ENCODE measurements at regions not wholly inside any gene's neighbourhood (a gene's known extent, or its start where the extent isn't known, plus 50 kb on each side); places are given as distances from the start of the nearest gene placed in this dataset.
"Not testable (repeated sequence)": the region's sequence is repeated elsewhere in the genome, so short reads cannot be mapped to it uniquely, and the experiment has no call there.

DNA sequence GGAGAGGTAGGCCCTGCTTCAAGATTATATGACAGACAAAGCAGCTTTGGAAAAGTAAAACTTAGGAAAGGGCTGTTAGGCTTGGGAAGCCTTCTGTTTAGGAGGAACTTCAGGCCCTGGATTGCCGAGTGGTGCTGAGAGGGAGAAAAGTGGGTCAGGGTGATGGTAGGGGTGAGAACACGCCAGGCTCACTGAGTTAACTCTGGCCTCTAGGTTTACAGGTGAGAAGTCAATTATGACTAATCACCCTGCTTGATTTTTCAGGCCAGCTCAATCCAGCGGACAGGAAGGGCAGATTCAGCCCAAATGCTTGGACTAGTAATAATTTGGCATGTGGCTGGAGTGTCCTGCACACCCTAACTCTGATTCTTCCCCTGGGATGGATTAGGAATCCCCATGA, 365.1 kb upstream of the LMCD1 start:
- DNase-seq (ENCODE audit: low read depth in 2 of 2) = no peak

DNA sequence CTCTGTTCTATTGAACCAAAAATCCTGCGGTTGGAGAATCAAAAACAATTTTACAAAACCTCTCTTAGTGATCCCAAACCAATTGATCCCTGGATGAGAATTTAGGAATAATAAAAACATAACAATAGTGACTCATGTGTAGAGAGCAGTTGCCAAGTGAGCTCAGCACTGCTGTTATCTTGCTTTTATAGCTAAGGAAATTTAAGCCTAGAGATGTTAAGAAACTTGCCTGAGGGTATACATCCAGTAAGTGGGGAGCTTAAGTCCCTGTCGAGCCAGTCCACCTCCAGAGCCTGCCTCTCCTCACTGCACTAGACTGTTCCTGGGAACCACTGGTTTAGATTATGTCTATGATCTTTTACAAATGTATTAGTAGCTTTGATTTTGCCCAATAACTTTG, 358.4 kb upstream of the LMCD1 start:
- DNase-seq (ENCODE audit: low read depth in 2 of 2) = no peak

DNA sequence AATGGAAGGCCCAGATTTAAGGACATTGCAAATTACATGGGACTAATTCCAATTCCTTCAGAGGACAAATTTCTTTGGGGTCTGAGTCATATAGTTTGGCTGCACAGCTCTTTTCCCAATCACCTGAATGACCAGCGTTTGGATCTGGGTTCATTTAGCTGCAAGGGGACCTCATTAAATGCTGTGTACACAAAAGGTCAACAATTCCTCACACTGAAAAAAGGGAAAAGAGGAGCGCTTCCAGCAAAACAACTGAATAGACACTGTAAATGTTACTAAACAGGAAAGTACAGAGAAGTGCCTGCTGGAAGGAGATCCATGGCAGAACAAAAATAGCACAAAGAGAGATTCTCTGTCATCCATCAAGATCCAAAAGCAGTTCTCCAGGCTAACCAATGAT, 356.0 kb upstream of the LMCD1 start:
- no peak for DNase-seq (ENCODE audit: low read depth in 2 of 2)

DNA sequence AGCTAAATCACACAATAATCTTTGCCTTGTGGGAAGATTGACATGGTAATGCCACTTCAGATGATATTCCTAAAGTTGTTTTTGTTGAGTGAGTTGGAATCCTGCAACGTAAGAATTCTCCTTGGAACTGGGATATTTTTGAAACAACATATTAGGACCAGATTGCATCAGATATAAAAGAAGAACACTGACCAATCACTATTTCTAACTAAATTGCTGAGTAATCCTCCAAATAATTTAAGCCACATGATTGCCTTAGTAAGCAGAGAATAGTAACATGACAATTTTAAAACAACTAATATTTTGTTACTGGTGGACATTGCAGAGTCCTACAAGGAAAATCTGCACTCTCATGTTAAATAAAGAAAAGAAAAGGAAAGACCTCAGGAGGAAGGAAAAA, 353.9 kb upstream of the LMCD1 start:
- no peak for DNase-seq (ENCODE audit: low read depth in 2 of 2)

DNA sequence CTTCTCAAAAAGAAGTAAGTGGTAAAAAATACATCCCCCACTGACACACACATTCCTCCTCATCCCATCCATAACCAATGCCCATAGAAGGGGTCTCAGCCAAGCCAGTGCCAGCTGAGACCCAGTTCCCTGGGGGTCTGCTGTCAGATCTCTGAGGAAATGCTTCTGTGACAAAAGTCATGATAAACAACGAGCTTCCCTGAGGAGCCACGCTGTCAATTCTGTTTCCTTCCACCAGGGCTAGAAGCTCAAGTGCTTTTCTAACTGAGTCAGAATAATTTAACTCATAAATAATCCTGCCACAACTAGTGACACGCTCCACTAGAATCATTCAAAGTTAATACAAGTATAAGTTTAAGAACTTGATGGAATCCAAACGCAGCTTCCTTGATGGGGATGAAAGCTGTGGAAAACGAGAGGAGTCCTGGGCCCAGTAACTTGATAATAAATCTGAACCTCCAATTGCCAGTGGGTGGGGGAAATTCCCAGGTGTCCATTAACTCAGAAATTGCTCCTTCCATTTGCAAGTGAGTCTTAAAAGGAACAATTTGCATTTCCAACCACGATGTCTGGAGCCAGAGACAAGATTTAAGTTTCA, 348.7 kb upstream of the LMCD1 start:
- DNase-seq (ENCODE audit: low read depth in 2 of 2) = no peak

DNA sequence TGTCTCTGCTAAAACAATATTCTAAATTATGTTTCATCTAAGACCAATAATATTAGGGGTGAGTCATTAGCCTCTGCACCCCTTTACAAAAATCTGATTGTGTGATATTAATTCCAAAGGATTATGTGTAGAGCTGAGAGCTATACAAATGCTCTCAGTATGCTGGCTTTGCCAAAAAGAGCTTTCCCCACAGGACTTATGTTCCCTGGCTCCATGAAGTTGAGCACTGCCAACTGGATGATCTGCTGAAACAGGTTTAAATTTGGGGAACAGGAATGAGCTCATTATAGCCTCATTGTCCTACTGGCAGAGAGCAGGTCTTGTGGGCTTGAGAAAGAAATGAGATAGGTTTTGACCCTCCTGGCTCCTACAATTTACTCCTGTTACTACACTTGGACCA, 347.8 kb upstream of the LMCD1 start:
- DNase-seq (ENCODE audit: low read depth in 2 of 2) = no peak

DNA sequence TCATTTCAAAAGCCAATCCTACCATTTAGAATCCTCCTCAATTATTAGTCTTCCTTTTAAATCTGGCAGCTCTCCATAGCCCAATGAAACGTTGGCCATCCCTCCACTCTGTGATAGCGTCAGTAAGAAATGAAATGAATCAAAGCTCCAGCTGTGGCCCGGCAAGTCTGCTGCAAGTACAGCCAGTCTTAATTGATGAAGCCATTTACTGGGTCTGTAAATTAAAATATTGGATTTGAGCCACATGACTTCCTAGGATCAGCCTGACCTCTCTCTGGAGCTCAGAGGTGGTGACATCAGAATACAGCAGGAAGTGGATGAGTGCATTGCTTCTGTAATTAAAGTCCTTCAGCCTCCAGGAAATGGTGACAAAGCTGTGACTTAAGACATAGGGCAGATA, 347.0 kb upstream of the LMCD1 start:
- no peak for DNase-seq (ENCODE audit: low read depth in 2 of 2)

DNA sequence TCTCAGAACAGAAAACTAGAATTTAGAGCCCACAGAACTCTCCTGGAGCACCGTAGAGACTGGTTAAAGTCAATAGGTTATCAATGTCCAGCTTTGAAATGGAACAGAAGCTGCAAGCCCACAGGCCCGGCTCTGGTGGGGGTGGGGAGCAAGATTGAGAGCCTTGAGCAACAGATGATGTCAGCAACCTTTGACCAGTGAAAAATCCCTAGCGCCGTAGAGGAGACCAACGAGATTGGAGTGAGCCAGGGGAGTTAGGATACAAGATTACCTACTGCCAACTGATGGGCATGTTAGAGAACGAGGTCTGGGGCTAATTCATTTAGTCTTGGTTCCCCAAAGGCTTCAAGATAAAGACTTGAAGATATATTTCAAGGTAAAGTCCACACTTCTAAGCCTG, 345.5 kb upstream of the LMCD1 start:
- DNase-seq (ENCODE audit: low read depth in 2 of 2) = no peak

DNA sequence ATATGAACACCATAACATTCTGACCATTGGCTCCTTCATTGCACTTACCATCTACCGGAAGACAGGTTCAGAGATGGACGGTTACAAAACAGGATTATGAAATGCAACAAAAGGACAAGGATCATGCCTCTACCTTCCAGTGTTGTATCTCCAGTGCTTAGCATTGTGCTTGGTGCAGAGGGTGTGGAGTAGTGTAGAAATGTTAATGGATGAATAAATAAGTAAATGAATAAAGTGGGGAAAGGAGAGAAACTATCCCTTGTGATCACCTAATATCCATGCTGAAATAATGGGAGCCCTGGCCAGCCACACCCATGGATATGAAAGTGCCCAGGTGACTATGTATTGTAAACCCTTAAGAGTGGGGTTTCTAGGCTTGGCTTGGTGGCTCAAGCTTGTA, 344.8 kb upstream of the LMCD1 start:
- no peak for DNase-seq (ENCODE audit: low read depth in 2 of 2)

DNA sequence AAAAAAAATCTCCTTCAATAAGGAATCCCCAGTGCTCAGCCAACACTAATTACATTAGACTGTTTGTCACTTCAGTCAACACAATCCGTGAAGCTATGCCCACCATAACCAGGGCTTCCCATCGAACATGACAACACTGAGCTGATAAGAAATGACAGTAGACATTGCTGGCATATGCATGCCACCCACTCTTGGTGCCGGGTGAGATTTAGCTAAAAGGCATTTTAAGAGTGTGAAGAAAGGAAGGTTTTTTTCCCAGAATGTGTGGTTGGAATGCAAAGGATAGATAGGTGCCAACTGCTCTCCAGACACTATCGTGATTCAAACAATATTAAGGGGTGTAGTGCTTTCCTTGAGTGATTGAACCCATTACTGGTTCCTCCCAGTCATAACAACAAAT, 344.0 kb upstream of the LMCD1 start:
- no peak for DNase-seq (ENCODE audit: low read depth in 2 of 2)

DNA sequence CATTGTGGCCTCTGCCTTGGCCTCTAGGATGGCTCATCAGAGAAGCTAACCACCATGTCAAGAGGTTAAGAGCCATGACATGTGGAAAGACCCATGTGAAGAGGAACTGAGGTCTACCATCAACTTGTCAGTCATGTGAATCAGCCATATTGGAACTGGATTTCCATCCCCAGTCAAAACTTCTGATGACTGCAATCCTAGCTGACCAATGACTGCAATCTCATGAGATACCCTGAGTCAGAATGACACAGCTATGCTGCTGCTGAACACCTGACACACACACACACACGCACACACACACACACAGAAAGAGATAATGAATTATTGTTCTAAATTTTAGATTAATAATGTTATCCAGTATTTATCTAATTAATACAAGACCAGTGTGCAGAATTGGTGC, 337.5 kb upstream of the LMCD1 start:
- DNase-seq (ENCODE audit: low read depth in 2 of 2) = no peak

DNA sequence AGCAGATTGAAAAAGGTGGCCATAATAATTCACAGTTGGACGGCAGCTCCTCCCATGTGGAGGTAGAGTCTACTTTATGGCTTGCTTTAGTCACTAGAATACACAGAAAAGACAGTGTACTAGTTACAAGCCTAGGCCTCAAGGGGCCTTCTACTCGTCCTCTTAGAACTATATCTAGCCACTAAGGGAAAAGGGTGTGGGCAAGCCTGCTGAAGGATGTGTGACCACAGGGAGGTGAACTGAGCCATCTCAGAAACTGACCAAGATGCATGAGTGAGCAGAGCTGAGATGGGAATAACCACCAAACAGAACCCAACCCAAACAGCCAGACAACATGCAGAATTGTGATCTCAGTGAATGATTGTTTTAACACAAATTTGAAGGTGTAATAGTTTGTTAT, 335.6 kb upstream of the LMCD1 start:
- DNase-seq (ENCODE audit: low read depth in 2 of 2) = no peak

DNA sequence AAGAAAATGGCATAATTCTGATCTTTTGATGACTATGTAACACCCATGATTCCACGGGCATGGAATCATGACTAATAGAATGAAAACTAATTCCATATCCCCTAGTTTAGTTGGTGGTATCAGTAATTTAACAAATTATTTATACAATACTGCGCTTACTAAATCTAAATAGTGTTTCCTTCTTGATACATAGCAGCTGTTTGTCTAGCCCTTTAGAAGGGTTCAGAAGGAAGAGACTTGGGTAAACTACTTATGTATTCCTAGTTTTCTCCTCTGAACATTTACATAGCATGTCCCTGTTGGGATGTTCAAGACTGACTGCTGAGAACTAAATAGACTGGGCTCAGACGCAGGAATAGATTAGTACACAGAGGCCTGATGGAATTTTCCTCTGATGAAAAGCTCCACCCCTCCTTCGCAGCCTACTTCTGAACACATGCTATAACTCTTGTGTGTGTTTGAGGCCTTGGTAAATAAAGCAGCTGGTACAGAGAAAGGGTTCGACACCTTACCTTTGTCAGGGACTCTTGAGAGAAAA, 330.6 kb upstream of the LMCD1 start:
- DNase-seq (ENCODE audit: low read depth in 2 of 2) = no peak

DNA sequence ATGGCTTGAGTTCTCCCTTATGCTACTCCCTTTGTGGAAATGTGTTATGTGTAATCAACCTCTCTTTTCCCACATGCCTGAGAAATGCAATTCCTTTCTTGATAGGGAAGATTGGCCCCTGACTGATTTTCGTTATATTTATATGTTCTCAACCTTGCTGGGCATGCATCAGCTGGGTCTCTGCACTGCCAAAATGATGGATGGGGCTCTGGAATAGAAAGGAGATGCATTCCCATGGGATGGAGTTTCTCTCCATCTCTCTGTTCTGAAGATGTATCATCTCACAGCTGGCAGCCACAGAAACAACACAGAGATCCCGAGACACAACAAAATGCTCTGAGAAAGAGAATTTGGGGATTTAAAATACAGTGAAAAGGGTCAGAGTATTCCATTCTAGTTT, 327.7 kb upstream of the LMCD1 start:
- no peak for DNase-seq (ENCODE audit: low read depth in 2 of 2)

DNA sequence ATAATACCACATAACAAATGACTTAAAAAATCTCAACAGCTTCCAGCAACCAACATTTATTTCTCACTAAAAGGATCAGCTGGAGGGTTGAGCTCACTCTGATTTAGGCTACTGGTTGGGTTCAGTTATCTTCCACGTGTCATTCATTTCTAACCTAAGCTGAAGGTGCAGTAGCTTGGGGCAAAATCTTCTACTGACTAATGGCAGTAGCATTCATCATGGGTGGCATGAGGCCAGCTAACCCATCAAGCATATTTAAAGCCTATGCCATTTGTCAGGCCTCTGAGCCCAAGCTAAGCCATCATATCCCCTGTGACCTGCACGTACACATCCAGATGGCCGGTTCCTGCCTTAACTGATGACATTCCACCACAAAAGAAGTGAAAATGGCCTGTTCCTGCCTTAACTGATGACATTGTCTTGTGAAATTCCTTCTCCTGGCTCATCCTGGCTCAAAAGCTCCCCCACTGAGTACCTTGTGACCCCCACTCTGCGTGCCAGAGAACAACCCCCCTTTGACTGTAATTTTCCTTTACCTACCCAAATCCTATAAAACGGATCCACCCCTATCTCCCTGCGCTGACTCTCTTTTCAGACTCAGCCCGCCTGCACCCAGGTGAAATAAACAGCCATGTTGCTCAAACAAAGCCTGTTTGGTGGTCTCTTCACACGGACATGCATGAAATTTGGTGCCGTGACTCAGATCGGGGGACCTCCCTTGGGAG, 324.7 kb upstream of the LMCD1 start:
- DNase-seq (ENCODE audit: low read depth in 2 of 2) = not testable (repeated sequence)

DNA sequence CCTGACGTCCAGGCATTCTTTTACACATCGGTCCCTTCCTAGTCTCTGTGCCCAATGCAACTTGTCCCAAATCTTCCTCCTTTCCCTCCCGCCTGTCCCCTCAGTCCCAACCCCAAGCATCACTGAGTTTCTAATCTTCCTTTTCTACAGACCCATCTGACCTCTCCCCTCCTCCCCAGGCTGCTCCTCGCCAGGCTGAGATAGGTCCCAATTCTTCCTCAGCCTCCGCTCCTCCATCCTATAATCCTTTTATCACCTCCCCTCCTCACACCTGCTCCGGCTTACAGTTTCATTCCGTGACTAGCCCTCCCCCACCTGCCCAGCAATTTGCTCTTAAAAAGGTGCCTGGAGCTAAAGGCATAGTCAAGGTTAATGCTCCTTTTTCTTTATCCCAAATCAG, 323.1 kb upstream of the LMCD1 start:
- DNase-seq (ENCODE audit: low read depth in 2 of 2) = not testable (repeated sequence)

DNA sequence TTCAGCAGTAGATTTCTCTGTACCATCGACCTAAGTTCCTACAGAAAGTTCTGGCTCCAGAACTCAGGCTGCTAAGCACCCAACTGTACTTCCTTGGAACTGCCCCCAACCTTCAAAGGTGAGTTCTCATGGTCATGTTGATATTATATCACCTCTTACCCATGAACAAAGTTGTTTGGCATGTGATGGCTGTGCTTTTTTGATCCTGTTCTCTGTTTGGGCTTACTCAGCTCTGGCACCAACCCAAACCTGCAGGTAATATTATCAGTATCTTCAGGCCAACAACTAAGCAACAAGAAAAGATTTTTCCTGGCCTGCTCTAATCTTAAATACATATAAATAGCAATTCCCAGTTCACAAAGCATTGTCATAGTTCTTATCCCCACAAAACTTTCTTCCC, 318.7 kb upstream of the LMCD1 start:
- DNase-seq (ENCODE audit: low read depth in 2 of 2) = no peak

DNA sequence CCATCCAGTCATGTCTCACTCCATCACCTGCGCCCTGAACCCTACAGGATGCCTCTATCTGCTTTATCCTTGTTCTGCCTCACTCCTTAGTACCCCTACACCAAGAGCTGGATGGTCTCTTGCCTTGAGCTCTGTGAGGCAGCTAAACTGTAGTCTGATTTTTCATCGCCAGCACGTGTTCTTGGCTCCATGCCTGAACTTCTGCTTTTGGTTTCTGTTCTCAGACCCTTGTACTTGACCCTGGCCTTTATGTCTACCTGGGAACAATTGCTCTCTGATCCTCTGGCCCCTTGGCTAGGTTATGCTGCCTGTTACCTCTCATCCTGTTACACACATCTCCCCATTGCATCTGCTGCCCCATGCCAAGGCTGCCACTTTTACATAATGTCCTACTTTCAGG, 318.0 kb upstream of the LMCD1 start:
- no peak for DNase-seq (ENCODE audit: low read depth in 2 of 2)

DNA sequence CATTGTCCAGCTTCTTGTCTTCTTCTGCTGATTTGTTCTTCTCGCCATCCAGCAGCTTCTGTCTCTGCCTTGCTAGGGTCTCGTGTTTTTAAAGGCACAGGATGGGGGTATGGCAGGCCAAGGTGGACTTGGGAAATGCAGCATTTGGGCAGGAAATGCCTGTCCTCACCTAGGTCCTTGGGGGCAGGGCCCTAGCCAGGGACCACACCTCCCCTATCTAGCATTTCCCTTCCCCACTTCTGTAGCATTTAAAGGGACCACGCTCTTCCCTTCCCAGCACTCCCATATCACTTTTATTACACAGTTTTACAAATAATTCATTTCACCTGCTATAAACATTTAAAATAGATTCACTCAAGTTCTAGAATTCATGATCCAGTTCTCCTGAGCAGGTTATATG, 315.4 kb upstream of the LMCD1 start:
- DNase-seq (ENCODE audit: low read depth in 2 of 2) = no peak

DNA sequence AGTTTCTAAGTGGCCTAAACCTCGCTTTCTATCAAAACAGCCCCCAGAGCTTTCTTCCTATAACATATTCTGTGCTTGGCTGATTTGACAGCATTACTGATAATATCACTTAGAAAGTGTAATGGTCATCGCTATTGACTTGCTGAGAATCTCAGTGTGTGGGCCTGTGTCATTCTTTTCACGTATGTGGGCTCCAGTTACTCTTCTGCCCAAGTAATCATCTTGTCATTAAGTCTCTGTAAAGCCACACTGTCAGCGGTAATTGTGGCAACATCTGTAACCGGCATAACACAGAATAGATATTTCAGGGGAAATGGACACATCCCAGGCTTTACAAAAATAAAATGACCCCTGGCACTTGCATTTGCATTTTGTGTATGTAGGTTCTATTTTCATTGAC, 313.6 kb upstream of the LMCD1 start:
- DNase-seq (ENCODE audit: low read depth in 2 of 2) = no peak

DNA sequence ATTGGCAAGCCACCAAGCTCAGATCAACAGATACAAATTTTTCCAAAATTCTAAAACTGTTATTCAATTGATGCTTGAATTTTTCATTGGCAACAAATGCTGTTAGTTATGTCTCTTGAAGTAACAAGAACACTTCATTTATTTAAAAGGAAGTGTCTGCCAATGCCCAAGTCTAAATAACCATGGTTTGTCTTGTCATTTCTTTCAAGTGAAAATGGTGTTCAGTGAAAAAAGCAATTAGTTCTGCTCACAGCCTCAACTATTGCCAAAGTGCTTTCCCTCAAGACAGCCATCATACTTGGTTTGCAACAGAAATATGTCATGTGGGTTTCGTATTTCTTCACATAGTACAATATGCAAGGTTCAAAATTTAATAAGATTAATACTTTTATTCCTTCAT, 312.6 kb upstream of the LMCD1 start:
- no peak for DNase-seq (ENCODE audit: low read depth in 2 of 2)

DNA sequence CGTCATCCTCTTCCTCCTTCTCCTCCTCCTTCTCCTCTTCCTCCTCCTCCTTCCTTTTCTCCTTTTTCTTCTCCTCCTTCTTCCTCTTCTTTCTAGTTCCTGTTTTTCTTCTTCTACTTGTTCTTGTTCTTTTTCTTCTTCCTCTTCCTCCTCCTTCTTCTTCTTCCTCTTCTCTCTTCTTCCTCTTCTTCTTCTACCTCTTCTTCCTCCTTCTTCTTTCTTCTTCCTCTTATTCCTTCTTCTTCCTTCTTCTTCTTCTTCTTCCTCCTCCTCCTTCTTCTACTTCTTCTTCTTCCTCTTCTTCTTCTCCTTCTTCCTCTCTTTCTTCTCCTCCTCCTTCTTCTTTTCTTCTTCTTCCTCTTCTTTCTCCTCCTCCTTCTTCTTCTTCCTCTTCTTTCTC, 310.2 kb upstream of the LMCD1 start:
- DNase-seq (ENCODE audit: low read depth in 2 of 2) = no peak

DNA sequence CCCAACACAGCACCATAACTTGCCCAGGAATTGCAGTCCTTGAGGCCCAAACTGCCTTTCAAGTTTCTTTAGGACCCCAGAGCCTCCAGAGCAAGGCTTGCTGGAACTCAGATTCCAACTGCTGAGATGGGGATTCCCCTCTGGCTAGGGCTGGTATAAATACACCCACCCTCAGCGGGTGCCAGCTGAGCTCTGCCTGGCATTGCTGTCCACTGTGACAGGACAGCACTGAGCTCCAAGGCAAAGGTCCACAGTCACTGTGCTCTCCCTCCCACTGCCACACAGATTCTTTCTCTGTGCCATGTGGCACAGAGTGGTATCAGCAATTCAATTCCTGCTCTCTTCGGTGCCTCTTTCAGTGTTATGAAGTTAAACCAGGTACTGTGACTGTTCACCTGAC, 304.2 kb upstream of the LMCD1 start:
- no peak for DNase-seq (ENCODE audit: low read depth in 2 of 2)

DNA sequence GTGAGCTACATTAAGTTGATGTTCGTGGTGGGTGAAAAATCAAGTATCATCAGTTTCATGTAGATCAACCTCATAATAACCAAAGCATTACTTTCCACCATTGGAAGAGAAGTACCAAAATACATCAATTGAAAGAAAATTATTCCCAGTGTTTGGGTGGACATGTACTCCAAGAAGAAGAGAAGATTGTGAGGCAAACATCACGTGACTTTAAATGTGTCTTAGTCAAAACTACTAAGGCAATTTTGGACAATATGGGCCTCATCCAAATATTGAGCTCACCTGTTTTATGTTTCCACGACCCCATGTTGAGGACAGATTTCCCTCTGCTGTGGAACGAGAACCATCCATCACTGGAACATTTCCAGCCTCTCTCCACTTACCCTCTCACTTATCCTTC, 303.0 kb upstream of the LMCD1 start:
- no peak for DNase-seq (ENCODE audit: low read depth in 2 of 2)
